T-cell (primary cell): ENCODE measurements at regions not wholly inside any gene's neighbourhood (a gene's known extent, or its start where the extent isn't known, plus 50 kb on each side); places are given as distances from the start of the nearest gene placed in this dataset.

Experiments
- ATAC-seq, 4 experiments: fragments of 200-7000 bp in 3 of 4; fragments of 150-1000 bp in 1 of 4; cut with Tn5 transposase; replicated peaks in 1 of 4; 1 replicate in 3 of 4; 2 replicates in 1 of 4; pipeline ENCODE4 v1.10.0; 2021; ENCODE audit warnings: moderate library complexity in 3 of 4, mild to moderate bottlenecking in 2 of 4, moderate number of reproducible peaks in 1 of 4
- CTCF ChIA-PET, 2 donors: fragments of 300-600 bp; sonication (Branson Sonifier 250); formaldehyde crosslinking; loops; one replicate each; lab custom pipeline; 2022; ENCODE audit warnings: antibody characterized with exemption in 2 of 2; lab: Charles Lee
- POLR2A ChIA-PET, 2 donors: fragments of 300-600 bp; sonication (Branson Sonifier 250); formaldehyde crosslinking; loops; one replicate each; lab custom pipeline; 2022; ENCODE audit warnings: antibody characterized with exemption in 2 of 2; lab: Charles Lee
- DNase-seq, 35 experiments: peaks; one replicate each; pipeline versions ENCODE4 v3.0.0 to v3.0.0-alpha.2; 2013 to 2023
- H3K27ac ChIP-seq: one replicate; pipeline ENCODE4 v1.5.1; 2013; ENCODE audit warnings: low read length
- H3K27me3 ChIP-seq, 2 experiments: replicated peaks in 1 of 2; 1 replicate in 1 of 2; 2 replicates in 1 of 2; pipeline versions ENCODE4 v1.6.1 to v1.7.0; 2013; ENCODE audit warnings: low read length in 1 of 2, mixed read lengths in 1 of 2; ENCODE audit not compliant: control insufficient read depth in 2 of 2, insufficient read depth in 2 of 2; ENCODE audit errors: extremely low read depth in 1 of 2
- H3K36me3 ChIP-seq, 2 donors: 1 replicate in 1 of 2; 2 replicates in 1 of 2; pipeline versions ENCODE4 v1.6.1 to v1.7.0; 2013; ENCODE audit warnings: low read length in 1 of 2; ENCODE audit not compliant: control insufficient read depth in 2 of 2, insufficient read depth in 1 of 2; ENCODE audit errors: extremely low read depth in 1 of 2
- H3K4me1 ChIP-seq, 2 experiments: 1 replicate in 1 of 2; 2 replicates in 1 of 2; pipeline versions ENCODE4 v1.6.1 to v1.7.0; 2013; ENCODE audit warnings: low read length in 2 of 2, mixed read lengths in 1 of 2; ENCODE audit not compliant: insufficient read depth in 2 of 2, control insufficient read depth in 1 of 2; ENCODE audit errors: extremely low read depth in 1 of 2
- H3K4me3 ChIP-seq, 2 donors: 1 replicate in 1 of 2; 2 replicates in 1 of 2; pipeline versions ENCODE4 v1.5.1 to v1.7.0; 2013; ENCODE audit warnings: mild to moderate bottlenecking in 2 of 2, low read length in 1 of 2, moderate library complexity in 1 of 2; ENCODE audit not compliant: control insufficient read depth in 1 of 2; ENCODE audit errors: extremely low read depth in 1 of 2
- H3K9me3 ChIP-seq: 2 replicates; pipeline ENCODE4 v1.7.0; 2013
- H3K27ac Mint-ChIP-seq, 2 donors: one replicate each; pipeline ENCODE4 v1.8.0; 2020 to 2021; ENCODE audit warnings: mild to moderate bottlenecking in 2 of 2, mixed read lengths in 2 of 2
- H3K27me3 Mint-ChIP-seq, 2 donors: one replicate each; pipeline ENCODE4 v1.8.0; 2021 to 2022; ENCODE audit warnings: mixed read lengths in 2 of 2
- H3K36me3 Mint-ChIP-seq: one replicate; pipeline ENCODE4 v1.8.0; 2021; ENCODE audit warnings: mixed read lengths
- H3K4me1 Mint-ChIP-seq, 3 donors: one replicate each; pipeline ENCODE4 v1.8.0; 2020 to 2022; ENCODE audit warnings: mixed read lengths in 3 of 3, mild to moderate bottlenecking in 1 of 3
- H3K4me3 Mint-ChIP-seq, 3 donors: one replicate each; pipeline ENCODE4 v1.8.0; 2020 to 2022; ENCODE audit warnings: mild to moderate bottlenecking in 3 of 3, mixed read lengths in 3 of 3, moderate library complexity in 3 of 3
- H3K9me3 Mint-ChIP-seq, 3 donors: one replicate each; pipeline ENCODE4 v1.8.0; 2020 to 2022; ENCODE audit warnings: mixed read lengths in 3 of 3
- whole genome bisulfite sequencing: methylation state at CpG from one replicate; pipeline ENCODE4 v1.1.5; 2013; ENCODE audit warnings: missing lambda C conversion rate; ENCODE audit not compliant: insufficient coverage; 5-methylcytosine and 5-hydroxymethylcytosine counted together

GRCh38 chr3:159159546-159159945 is 357.7 kb downstream of the MFSD1 start:
- H3K4me3 ChIP-seq, result no peak overlapping the region
- ATAC-seq (no peak), DNase-seq (no peak)
- no peaks in the 10 kb centered on the region for H3K27me3 Mint-ChIP-seq
- H3K36me3 ChIP-seq, result no peaks in the 10 kb centered on the region
- no peaks in the 10 kb centered on the region for H3K4me1 Mint-ChIP-seq
- H3K4me1 ChIP-seq, result no peaks in the 10 kb centered on the region
- no peak overlapping the region for H3K27ac ChIP-seq
- H3K9me3 Mint-ChIP-seq, result peaks cover 0 to 4% (median 0%) of the 10 kb centered on the region in 3 donors
- H3K27ac Mint-ChIP-seq, result no peak overlapping the region
- H3K4me3 Mint-ChIP-seq, result no peak overlapping the region
- H3K9me3 ChIP-seq, result no peaks in the 10 kb centered on the region
- CTCF ChIA-PET, result no interaction called here
- POLR2A ChIA-PET, result no interaction called here
- 50% methylated on average over 1 of the region's 2 CpGs for WGBS
- no peaks in the 10 kb centered on the region for H3K36me3 Mint-ChIP-seq
- H3K27me3 ChIP-seq, result no peaks in the 10 kb centered on the region

- no peak overlapping the region for H3K27ac Mint-ChIP-seq
- peaks cover 0 to 4% (median 0%) of the 10 kb centered on the region in 3 donors for H3K9me3 Mint-ChIP-seq
- ChIA-PET POLR2A (interaction anchor here in 1 of 2 donors (0.5 kb wide), 1 partner anchor 276 kb away, joined by 4 read pairs; no protein-coding TSS in a partner anchor), CTCF (no interaction called here)
- H3K36me3 Mint-ChIP-seq, result no peaks in the 10 kb centered on the region
- Histone ChIP-seq H3K27ac (no peak overlapping the region), H3K27me3 (no peaks in the 10 kb centered on the region), H3K36me3 (no peaks in the 10 kb centered on the region), H3K4me1 (no peaks in the 10 kb centered on the region), H3K9me3 (no peaks in the 10 kb centered on the region), H3K4me3 (no peak overlapping the region)
- no peaks in the 10 kb centered on the region for H3K4me1 Mint-ChIP-seq
- no CpG with 5 or more reads among the region's 1 CpG for WGBS
- no peak overlapping the region for H3K4me3 Mint-ChIP-seq
- H3K27me3 Mint-ChIP-seq, result no peaks in the 10 kb centered on the region
- DNase-seq (no peak), ATAC-seq (no peak)
Measured at GRCh38 chr3:159163656-159164055, 361.8 kb downstream of the MFSD1 start.

- Mint-ChIP-seq H3K36me3 (no peaks in the 10 kb centered on the region), H3K9me3 (peaks cover 0 to 3% (median 0%) of the 10 kb centered on the region in 3 donors), H3K4me1 (no peaks in the 10 kb centered on the region), H3K27ac (no peak overlapping the region), H3K4me3 (no peak overlapping the region), H3K27me3 (no peaks in the 10 kb centered on the region)
- H3K4me1 ChIP-seq, result no peaks in the 10 kb centered on the region
- H3K36me3 ChIP-seq, result no peaks in the 10 kb centered on the region
- H3K4me3 ChIP-seq, result no peak overlapping the region
- 60% methylated on average over 1 of the region's 3 CpGs for WGBS
- no peak overlapping the region for H3K27ac ChIP-seq
- DNase-seq, result no peak
- no peaks in the 10 kb centered on the region for H3K27me3 ChIP-seq
- no peak for ATAC-seq
- ChIA-PET POLR2A (no interaction called here), CTCF (no interaction called here)
- H3K9me3 ChIP-seq, result no peaks in the 10 kb centered on the region
Measured at GRCh38 chr3:159165961-159166360, 364.1 kb downstream of the MFSD1 start.

- Histone ChIP-seq H3K27ac (no peak overlapping the region), H3K4me3 (no peak overlapping the region), H3K36me3 (no peaks in the 10 kb centered on the region), H3K9me3 (no peaks in the 10 kb centered on the region), H3K27me3 (no peaks in the 10 kb centered on the region), H3K4me1 (no peaks in the 10 kb centered on the region)
- H3K9me3 Mint-ChIP-seq, result peaks cover 0 to 3% (median 0%) of the 10 kb centered on the region in 3 donors
- H3K36me3 Mint-ChIP-seq, result no peaks in the 10 kb centered on the region
- ATAC-seq (no peak), DNase-seq (no peak)
- H3K27me3 Mint-ChIP-seq, result no peaks in the 10 kb centered on the region
- H3K27ac Mint-ChIP-seq, result no peak overlapping the region
- POLR2A ChIA-PET, result no interaction called here
- H3K4me3 Mint-ChIP-seq, result no peak overlapping the region
- WGBS, result 90% methylated on average over 2 of the region's 2 CpGs
- CTCF ChIA-PET, result interaction anchor here in 1 of 2 donors (0.6 kb wide), 1 partner anchor 507 kb away, joined by 3 read pairs; no protein-coding TSS in a partner anchor
- no peaks in the 10 kb centered on the region for H3K4me1 Mint-ChIP-seq
Measured at GRCh38 chr3:159166899-159167586, 365.2 kb downstream of the MFSD1 start.

GRCh38 chr3:159168788-159169187 is 366.9 kb downstream of the MFSD1 start:
- Histone ChIP-seq H3K27ac (no peak overlapping the region), H3K27me3 (no peaks in the 10 kb centered on the region), H3K9me3 (no peaks in the 10 kb centered on the region), H3K4me1 (no peaks in the 10 kb centered on the region), H3K4me3 (no peak overlapping the region), H3K36me3 (no peaks in the 10 kb centered on the region)
- WGBS, result no CpG with 5 or more reads among the region's 1 CpG
- DNase-seq, result no peak
- no peaks in the 10 kb centered on the region for H3K36me3 Mint-ChIP-seq
- H3K4me3 Mint-ChIP-seq, result no peak overlapping the region
- no peak overlapping the region for H3K27ac Mint-ChIP-seq
- no peaks in the 10 kb centered on the region for H3K27me3 Mint-ChIP-seq
- POLR2A ChIA-PET, result interaction anchor here in 1 of 2 donors (0.7 kb wide), 1 partner anchor 49 kb away, joined by 3 read pairs; no protein-coding TSS in a partner anchor
- H3K9me3 Mint-ChIP-seq, result peaks cover 0 to 3% (median 0%) of the 10 kb centered on the region in 3 donors
- no peak for ATAC-seq
- H3K4me1 Mint-ChIP-seq, result no peaks in the 10 kb centered on the region
- CTCF ChIA-PET, result interaction anchor here in 1 of 2 donors (0.7 kb wide), 1 partner anchor 1539 kb away, joined by 9 read pairs; no protein-coding TSS in a partner anchor

DNA sequence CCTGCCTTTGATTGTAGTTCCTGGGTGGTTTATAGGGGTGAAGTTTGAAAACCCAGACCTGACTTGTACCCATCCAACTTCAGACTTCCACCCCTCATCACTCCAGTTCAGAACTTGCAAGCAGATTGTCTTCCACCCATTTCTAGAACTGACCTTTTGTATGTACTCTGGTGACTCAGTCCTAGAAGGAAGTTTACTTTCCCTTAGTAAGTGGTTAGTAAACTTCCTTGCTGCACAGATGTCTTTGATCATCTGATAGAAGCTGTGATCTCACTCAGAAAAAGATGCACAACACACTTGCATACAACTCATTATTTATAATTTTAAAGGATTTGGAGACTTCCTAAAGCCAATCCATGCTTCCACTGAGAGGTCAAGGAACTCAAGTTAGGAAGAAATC is 368.0 kb downstream of the MFSD1 start:
- no peaks in the 10 kb centered on the region for H3K4me1 ChIP-seq
- H3K36me3 Mint-ChIP-seq, result no peaks in the 10 kb centered on the region
- H3K27me3 Mint-ChIP-seq, result no peaks in the 10 kb centered on the region
- H3K9me3 Mint-ChIP-seq, result peaks cover 0 to 3% (median 0%) of the 10 kb centered on the region in 3 donors
- ChIA-PET CTCF (interaction anchor here in 1 of 2 donors (0.6 kb wide), 1 partner anchor 50 kb away, joined by 3 read pairs; no protein-coding TSS in a partner anchor), POLR2A (no interaction called here)
- no peak for ATAC-seq
- H3K4me3 Mint-ChIP-seq, result no peak overlapping the region
- no peak overlapping the region for H3K27ac ChIP-seq
- no peaks in the 10 kb centered on the region for H3K4me1 Mint-ChIP-seq
- no peak for DNase-seq
- H3K36me3 ChIP-seq, result no peaks in the 10 kb centered on the region
- no peaks in the 10 kb centered on the region for H3K9me3 ChIP-seq
- no peak overlapping the region for H3K27ac Mint-ChIP-seq
- no peak overlapping the region for H3K4me3 ChIP-seq
- H3K27me3 ChIP-seq, result no peaks in the 10 kb centered on the region
